HEK293 (cell line): ENCODE measurements at regions not wholly inside any gene's neighbourhood (a gene's known extent, or its start where the extent isn't known, plus 50 kb on each side); places are given as distances from the start of the nearest gene placed in this dataset.

ENCODE experiments used
- TCF7L2 ChIP-seq: IDR thresholded peaks from 2 replicates; pipeline ENCODE4 v1.6.1; 2011; ENCODE audit warnings: low read depth, mild to moderate bottlenecking, inconsistent platforms, low read length, moderate library complexity, borderline replicate concordance
- ZBTB21 ChIP-seq: fragments of 450-650 bp; formaldehyde crosslinking; IDR thresholded peaks from 2 replicates; pipeline ENCODE4 v1.5.1; 2017; ENCODE audit warnings: missing biosample characterization, missing genetic modification characterization
- ZNF350 ChIP-seq: fragments of 450-650 bp; formaldehyde crosslinking; IDR thresholded peaks from 2 replicates; pipeline ENCODE4 v1.5.0; 2017; ENCODE audit warnings: missing biosample characterization, mild to moderate bottlenecking, missing genetic modification characterization
- TF ChIP-seq, protein P1 (sequence below): fragments of 450-650 bp; formaldehyde crosslinking; IDR thresholded peaks from 2 replicates; pipeline ENCODE4 v1.5.1; 2016; ENCODE audit warnings: missing biosample characterization, missing genetic modification characterization
- TF ChIP-seq, protein P2 (sequence below): fragments of 450-650 bp; formaldehyde crosslinking; IDR thresholded peaks from 2 replicates; pipeline ENCODE4 v1.5.1; 2016; ENCODE audit warnings: missing biosample characterization, missing genetic modification characterization
- TF ChIP-seq, protein P3 (sequence below): fragments of 450-650 bp; formaldehyde crosslinking; optimal IDR thresholded peaks from 2 replicates; pipeline ENCODE3; 2016; ENCODE audit warnings: missing biosample characterization, mild to moderate bottlenecking, missing genetic modification characterization

DNA sequence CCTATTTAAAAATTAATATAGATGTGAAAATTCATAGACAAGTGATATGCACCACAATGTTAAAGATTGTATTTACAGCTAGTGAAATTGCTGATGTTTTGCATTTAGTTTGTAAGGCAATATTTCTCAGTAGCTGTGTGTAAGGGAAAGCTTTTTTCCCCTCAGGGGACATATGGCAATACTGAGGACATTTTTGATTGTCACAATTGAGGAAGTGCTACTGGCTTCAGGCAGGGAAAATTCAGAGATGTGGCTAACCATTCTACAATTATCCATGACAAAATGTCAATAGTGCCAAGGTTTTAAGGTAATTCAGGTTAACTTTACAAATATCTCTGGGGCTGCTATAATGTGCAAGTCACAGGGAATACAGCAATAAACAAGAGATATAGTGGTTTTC lies 66.1 kb upstream of the IL15 start:
- TF ChIP-seq, protein P1, sequence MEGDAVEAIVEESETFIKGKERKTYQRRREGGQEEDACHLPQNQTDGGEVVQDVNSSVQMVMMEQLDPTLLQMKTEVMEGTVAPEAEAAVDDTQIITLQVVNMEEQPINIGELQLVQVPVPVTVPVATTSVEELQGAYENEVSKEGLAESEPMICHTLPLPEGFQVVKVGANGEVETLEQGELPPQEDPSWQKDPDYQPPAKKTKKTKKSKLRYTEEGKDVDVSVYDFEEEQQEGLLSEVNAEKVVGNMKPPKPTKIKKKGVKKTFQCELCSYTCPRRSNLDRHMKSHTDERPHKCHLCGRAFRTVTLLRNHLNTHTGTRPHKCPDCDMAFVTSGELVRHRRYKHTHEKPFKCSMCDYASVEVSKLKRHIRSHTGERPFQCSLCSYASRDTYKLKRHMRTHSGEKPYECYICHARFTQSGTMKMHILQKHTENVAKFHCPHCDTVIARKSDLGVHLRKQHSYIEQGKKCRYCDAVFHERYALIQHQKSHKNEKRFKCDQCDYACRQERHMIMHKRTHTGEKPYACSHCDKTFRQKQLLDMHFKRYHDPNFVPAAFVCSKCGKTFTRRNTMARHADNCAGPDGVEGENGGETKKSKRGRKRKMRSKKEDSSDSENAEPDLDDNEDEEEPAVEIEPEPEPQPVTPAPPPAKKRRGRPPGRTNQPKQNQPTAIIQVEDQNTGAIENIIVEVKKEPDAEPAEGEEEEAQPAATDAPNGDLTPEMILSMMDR (tag by site-specific recombination), result no peak
- TF ChIP-seq ZBTB21 (tag by site-specific recombination) (no peak), ZNF350 (no peak), TCF7L2 (no peak)
- TF ChIP-seq, protein P2, sequence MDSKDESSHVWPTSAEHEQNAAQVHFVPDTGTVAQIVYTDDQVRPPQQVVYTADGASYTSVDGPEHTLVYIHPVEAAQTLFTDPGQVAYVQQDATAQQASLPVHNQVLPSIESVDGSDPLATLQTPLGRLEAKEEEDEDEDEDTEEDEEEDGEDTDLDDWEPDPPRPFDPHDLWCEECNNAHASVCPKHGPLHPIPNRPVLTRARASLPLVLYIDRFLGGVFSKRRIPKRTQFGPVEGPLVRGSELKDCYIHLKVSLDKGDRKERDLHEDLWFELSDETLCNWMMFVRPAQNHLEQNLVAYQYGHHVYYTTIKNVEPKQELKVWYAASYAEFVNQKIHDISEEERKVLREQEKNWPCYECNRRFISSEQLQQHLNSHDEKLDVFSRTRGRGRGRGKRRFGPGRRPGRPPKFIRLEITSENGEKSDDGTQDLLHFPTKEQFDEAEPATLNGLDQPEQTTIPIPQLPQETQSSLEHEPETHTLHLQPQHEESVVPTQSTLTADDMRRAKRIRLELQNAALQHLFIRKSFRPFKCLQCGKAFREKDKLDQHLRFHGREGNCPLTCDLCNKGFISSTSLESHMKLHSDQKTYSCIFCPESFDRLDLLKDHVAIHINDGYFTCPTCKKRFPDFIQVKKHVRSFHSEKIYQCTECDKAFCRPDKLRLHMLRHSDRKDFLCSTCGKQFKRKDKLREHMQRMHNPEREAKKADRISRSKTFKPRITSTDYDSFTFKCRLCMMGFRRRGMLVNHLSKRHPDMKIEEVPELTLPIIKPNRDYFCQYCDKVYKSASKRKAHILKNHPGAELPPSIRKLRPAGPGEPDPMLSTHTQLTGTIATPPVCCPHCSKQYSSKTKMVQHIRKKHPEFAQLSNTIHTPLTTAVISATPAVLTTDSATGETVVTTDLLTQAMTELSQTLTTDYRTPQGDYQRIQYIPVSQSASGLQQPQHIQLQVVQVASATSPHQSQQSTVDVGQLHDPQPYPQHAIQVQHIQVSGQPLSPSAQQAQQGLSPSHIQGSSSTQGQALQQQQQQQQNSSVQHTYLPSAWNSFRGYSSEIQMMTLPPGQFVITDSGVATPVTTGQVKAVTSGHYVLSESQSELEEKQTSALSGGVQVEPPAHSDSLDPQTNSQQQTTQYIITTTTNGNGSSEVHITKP (tag by site-specific recombination), result no peak
- TF ChIP-seq, protein P3, sequence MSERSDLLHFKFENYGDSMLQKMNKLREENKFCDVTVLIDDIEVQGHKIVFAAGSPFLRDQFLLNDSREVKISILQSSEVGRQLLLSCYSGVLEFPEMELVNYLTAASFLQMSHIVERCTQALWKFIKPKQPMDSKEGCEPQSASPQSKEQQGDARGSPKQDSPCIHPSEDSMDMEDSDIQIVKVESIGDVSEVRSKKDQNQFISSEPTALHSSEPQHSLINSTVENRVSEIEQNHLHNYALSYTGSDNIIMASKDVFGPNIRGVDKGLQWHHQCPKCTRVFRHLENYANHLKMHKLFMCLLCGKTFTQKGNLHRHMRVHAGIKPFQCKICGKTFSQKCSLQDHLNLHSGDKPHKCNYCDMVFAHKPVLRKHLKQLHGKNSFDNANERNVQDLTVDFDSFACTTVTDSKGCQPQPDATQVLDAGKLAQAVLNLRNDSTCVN (tag by site-specific recombination), result no peak
